MG63 (cell line): ENCODE measurements at regions not wholly inside any gene's neighbourhood (a gene's known extent, or its start where the extent isn't known, plus 50 kb on each side); places are given as distances from the start of the nearest gene placed in this dataset.

Experiments used
- DNase-seq: peaks from one replicate; pipeline ENCODE4 v3.0.0-alpha.2; 2020
- H3K27me3 ChIP-seq: fragments of 250-450 bp; sonication (Bioruptor Pico); 2 replicates; pipeline ENCODE4 v1.5.1; 2020; ENCODE audit warnings: mild to moderate bottlenecking, moderate library complexity
- H3K36me3 ChIP-seq: fragments of 250-450 bp; sonication (Bioruptor Pico); 2 replicates; pipeline ENCODE4 v1.5.1; 2020; ENCODE audit warnings: mild to moderate bottlenecking, moderate library complexity
- H3K4me3 ChIP-seq: fragments of 250-450 bp; sonication (Bioruptor Pico); 2 replicates; pipeline ENCODE4 v1.5.1; 2020; ENCODE audit warnings: mild to moderate bottlenecking, moderate library complexity
- H3K9me3 ChIP-seq: fragments of 250-450 bp; sonication (Bioruptor Pico); 2 replicates; pipeline ENCODE4 v1.5.1; 2020; ENCODE audit warnings: mild to moderate bottlenecking, moderate library complexity

GRCh38 chr6:109242925-109243324 lies 139.3 kb downstream of the CD164 start:
- H3K27me3 ChIP-seq: no peaks in the 10 kb centered on the region
- no peak overlapping the region for H3K4me3 ChIP-seq
- DNase-seq: no peak
- H3K36me3 ChIP-seq: no peaks in the 10 kb centered on the region
- H3K9me3 ChIP-seq: no peaks in the 10 kb centered on the region

- H3K9me3 ChIP-seq: no peaks in the 10 kb centered on the region
- H3K27me3 ChIP-seq: no peaks in the 10 kb centered on the region
- DNase-seq: no peak
- no peaks in the 10 kb centered on the region for H3K36me3 ChIP-seq
- H3K4me3 ChIP-seq: no peak overlapping the region
Measured at GRCh38 chr6:109242029-109242428, 140.2 kb downstream of the CD164 start.

- no peaks in the 10 kb centered on the region for H3K9me3 ChIP-seq
- no peak overlapping the region for H3K4me3 ChIP-seq
- H3K36me3 ChIP-seq: no peaks in the 10 kb centered on the region
- no peak for DNase-seq
- H3K27me3 ChIP-seq: no peaks in the 10 kb centered on the region
Measured at GRCh38 chr6:109241199-109241598, 141.1 kb downstream of the CD164 start.

GRCh38 chr6:109240370-109241084 lies 141.7 kb downstream of the CD164 start:
- H3K36me3 ChIP-seq: no peaks in the 10 kb centered on the region
- no peaks in the 10 kb centered on the region for H3K27me3 ChIP-seq
- H3K9me3 ChIP-seq: no peaks in the 10 kb centered on the region
- no peak overlapping the region for H3K4me3 ChIP-seq
- no peak for DNase-seq

- DNase-seq: no peak
Measured at GRCh38 chr6:109239651-109240321, 142.5 kb downstream of the CD164 start.

GRCh38 chr6:109239160-109239559 lies 143.1 kb downstream of the CD164 start:
- no peak for DNase-seq
- no peak overlapping the region for H3K4me3 ChIP-seq
- H3K9me3 ChIP-seq: no peaks in the 10 kb centered on the region
- H3K27me3 ChIP-seq: no peaks in the 10 kb centered on the region
- no peaks in the 10 kb centered on the region for H3K36me3 ChIP-seq

More at GRCh38 chr6:109239651-109240321, 142.5 kb downstream of the CD164 start:
- no peak overlapping the region for H3K4me3 ChIP-seq
- H3K27me3 ChIP-seq: no peaks in the 10 kb centered on the region
- H3K36me3 ChIP-seq: no peaks in the 10 kb centered on the region
- H3K9me3 ChIP-seq: no peaks in the 10 kb centered on the region

- H3K36me3 ChIP-seq: no peaks in the 10 kb centered on the region
- DNase-seq: no peak
- no peaks in the 10 kb centered on the region for H3K27me3 ChIP-seq
Measured at GRCh38 chr6:109238396-109238795, 143.1 kb downstream of the CEP57L1 start.

GRCh38 chr6:109237986-109238329 lies 142.7 kb downstream of the CEP57L1 start:
- H3K36me3 ChIP-seq: no peaks in the 10 kb centered on the region
- H3K9me3 ChIP-seq: no peaks in the 10 kb centered on the region
- DNase-seq: no peak
- H3K4me3 ChIP-seq: no peak overlapping the region
- no peaks in the 10 kb centered on the region for H3K27me3 ChIP-seq

More at GRCh38 chr6:109238396-109238795, 143.1 kb downstream of the CEP57L1 start:
- H3K9me3 ChIP-seq: no peaks in the 10 kb centered on the region
- H3K4me3 ChIP-seq: no peak overlapping the region

- H3K9me3 ChIP-seq: no peaks in the 10 kb centered on the region
- DNase-seq: no peak
- no peaks in the 10 kb centered on the region for H3K36me3 ChIP-seq
- H3K27me3 ChIP-seq: no peaks in the 10 kb centered on the region
- H3K4me3 ChIP-seq: no peak overlapping the region
Measured at GRCh38 chr6:109237077-109237985, 142.0 kb downstream of the CEP57L1 start.

GRCh38 chr6:109236115-109237076 lies 141.1 kb downstream of the CEP57L1 start:
- no peaks in the 10 kb centered on the region for H3K27me3 ChIP-seq
- H3K36me3 ChIP-seq: no peaks in the 10 kb centered on the region
- DNase-seq: no peak
- no peak overlapping the region for H3K4me3 ChIP-seq
- no peaks in the 10 kb centered on the region for H3K9me3 ChIP-seq

- Histone ChIP-seq H3K36me3 (no peaks in the 10 kb centered on the region), H3K27me3 (no peaks in the 10 kb centered on the region), H3K9me3 (no peaks in the 10 kb centered on the region), H3K4me3 (no peak overlapping the region)
- DNase-seq: no peak
Measured at GRCh38 chr6:109235481-109236038, 140.3 kb downstream of the CEP57L1 start.

GRCh38 chr6:109230453-109230852 lies 135.1 kb downstream of the CEP57L1 start:
- Histone ChIP-seq H3K9me3 (no peaks in the 10 kb centered on the region), H3K27me3 (no peaks in the 10 kb centered on the region), H3K4me3 (no peak overlapping the region), H3K36me3 (no peaks in the 10 kb centered on the region)
- DNase-seq: no peak

GRCh38 chr6:109229536-109229935 lies 134.2 kb downstream of the CEP57L1 start:
- no peaks in the 10 kb centered on the region for H3K9me3 ChIP-seq
- DNase-seq: no peak
- no peak overlapping the region for H3K4me3 ChIP-seq
- H3K27me3 ChIP-seq: no peaks in the 10 kb centered on the region
- H3K36me3 ChIP-seq: no peaks in the 10 kb centered on the region

- Histone ChIP-seq H3K27me3 (no peaks in the 10 kb centered on the region), H3K9me3 (no peaks in the 10 kb centered on the region), H3K36me3 (no peaks in the 10 kb centered on the region), H3K4me3 (no peak overlapping the region)
- DNase-seq: no peak
Measured at GRCh38 chr6:109227646-109228045, 132.3 kb downstream of the CEP57L1 start.

- H3K36me3 ChIP-seq: no peaks in the 10 kb centered on the region
- H3K27me3 ChIP-seq: no peaks in the 10 kb centered on the region
- no peak overlapping the region for H3K4me3 ChIP-seq
- H3K9me3 ChIP-seq: no peaks in the 10 kb centered on the region
- no peak for DNase-seq
Measured at GRCh38 chr6:109226353-109226752, 131.0 kb downstream of the CEP57L1 start.

GRCh38 chr6:109225946-109226345 lies 130.6 kb downstream of the CEP57L1 start:
- Histone ChIP-seq H3K9me3 (no peaks in the 10 kb centered on the region), H3K36me3 (no peaks in the 10 kb centered on the region), H3K4me3 (no peak overlapping the region), H3K27me3 (no peaks in the 10 kb centered on the region)
- no peak for DNase-seq
